ENCODE measurements at regions not wholly inside any gene's neighbourhood (a gene's known extent, or its start where the extent isn't known, plus 50 kb on each side); places are given as distances from the start of the nearest gene placed in this dataset.

DNA sequence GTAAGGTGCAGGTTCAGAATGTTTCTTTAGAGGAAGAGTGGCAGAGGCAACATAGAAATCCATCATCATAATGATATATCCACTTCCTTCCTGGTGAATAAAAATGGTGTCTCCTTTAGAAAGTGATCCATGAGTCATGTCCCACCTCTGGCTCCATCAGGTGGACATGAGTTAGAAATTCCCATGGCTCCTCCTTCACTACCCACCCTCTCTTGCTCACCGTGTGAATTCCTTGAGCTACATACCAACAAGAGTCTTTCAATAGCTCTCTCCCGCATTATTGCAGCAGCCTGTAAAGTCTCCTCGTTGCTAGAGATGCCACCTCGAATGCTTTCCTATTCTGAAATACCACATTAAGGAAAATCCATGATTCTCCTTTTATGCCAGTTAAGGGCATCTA, 317.6 kb downstream of the LNPK start:
- Histone ChIP-seq H3K4me1 (replicated peaks in 1 of 2) (no peaks in the 10 kb centered on the region), H3K27me3 (peaks cover 23% of the 10 kb centered on the region)
- intact Hi-C loops (cut with DNase I): loop anchor here (10.0 kb wide), 2 partner anchors 320 to 400 kb away; partner anchors contain the start of gene EVX2 (in 1 of the 2)

DNA sequence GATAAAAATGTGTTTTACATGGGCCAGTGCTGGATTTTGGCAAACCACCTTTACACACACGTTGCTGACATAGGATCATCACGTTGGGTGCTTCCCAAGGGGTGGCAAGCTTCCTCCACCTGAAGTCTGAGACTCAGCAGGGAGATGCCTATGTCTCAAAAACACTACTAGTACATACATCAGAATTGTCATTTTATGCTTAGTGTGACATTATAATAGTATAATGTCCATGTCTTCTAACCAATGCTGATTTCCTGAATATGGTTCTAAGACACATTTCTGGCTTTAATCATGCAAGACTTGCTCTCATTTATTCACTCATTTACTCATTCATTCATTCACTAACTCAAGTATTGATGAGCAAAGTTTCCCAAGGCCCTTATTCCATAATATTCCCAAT, 322.3 kb downstream of the LNPK start:
- no peak overlapping the region for H3K4me3 ChIP-seq
- H3K27me3 ChIP-seq: peaks cover 6% of the 10 kb centered on the region
- no peak for DNase-seq
- H3K4me1 ChIP-seq (replicated peaks in 1 of 2): no peaks in the 10 kb centered on the region
- intact Hi-C loops (cut with DNase I): loop anchor here (10.0 kb wide), 2 partner anchors 315 to 405 kb away; partner anchors contain the start of gene EVX2 (in 1 of the 2)
- H3K9me3 ChIP-seq (replicated peaks in 1 of 3): no peaks in the 10 kb centered on the region
- TF ChIP-seq, protein P1, sequence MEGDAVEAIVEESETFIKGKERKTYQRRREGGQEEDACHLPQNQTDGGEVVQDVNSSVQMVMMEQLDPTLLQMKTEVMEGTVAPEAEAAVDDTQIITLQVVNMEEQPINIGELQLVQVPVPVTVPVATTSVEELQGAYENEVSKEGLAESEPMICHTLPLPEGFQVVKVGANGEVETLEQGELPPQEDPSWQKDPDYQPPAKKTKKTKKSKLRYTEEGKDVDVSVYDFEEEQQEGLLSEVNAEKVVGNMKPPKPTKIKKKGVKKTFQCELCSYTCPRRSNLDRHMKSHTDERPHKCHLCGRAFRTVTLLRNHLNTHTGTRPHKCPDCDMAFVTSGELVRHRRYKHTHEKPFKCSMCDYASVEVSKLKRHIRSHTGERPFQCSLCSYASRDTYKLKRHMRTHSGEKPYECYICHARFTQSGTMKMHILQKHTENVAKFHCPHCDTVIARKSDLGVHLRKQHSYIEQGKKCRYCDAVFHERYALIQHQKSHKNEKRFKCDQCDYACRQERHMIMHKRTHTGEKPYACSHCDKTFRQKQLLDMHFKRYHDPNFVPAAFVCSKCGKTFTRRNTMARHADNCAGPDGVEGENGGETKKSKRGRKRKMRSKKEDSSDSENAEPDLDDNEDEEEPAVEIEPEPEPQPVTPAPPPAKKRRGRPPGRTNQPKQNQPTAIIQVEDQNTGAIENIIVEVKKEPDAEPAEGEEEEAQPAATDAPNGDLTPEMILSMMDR (IDR thresholded peaks at IDR 0.05): no peak
- no peak for TF ChIP-seq POLR2A (IDR thresholded peaks at IDR 0.05)
- WGBS, 4 donors: 52 to 93% (median 73%) methylated on average over 2 of the region's 2 CpGs
- no peaks in the 10 kb centered on the region for H3K36me3 ChIP-seq (replicated peaks in 1 of 2)
- no peak overlapping the region for H3K27ac ChIP-seq

More for the DNA sequence above, 317.6 kb downstream of the LNPK start:
- Histone ChIP-seq H3K27ac (no peak overlapping the region), H3K36me3 (replicated peaks in 1 of 2) (no peaks in the 10 kb centered on the region), H3K9me3 (replicated peaks in 1 of 3) (no peaks in the 10 kb centered on the region), H3K4me3 (no peak overlapping the region)
- TF ChIP-seq POLR2A (IDR thresholded peaks at IDR 0.05): no peak
- TF ChIP-seq, protein P1 (IDR thresholded peaks at IDR 0.05): no peak
- DNase-seq: no peak
- WGBS, 4 donors: 57 to 77% (median 70%) methylated on average over 4 of the region's 4 CpGs

DNA sequence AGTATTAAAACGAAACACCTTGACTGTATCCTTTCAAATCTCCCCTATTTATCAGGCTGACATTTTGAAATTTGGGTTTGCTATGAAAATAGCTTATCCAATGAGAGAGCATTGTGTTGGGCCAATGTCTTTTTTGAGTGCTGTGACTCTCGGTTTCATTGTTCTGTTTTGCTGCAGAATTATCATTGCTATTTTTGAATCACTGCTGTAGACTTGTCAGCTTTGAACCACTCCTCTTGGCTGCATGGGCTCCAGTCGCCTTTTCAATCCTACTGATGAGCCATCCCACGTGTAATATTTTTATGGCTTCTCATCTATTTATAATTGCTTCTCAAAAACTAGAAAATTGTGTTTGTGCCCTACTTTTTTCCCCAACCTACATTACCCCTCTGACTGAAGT, 322.8 kb downstream of the LNPK start:
- TF ChIP-seq POLR2A (IDR thresholded peaks at IDR 0.05): no peak
- TF ChIP-seq, protein P1 (IDR thresholded peaks at IDR 0.05): no peak
- no peak for DNase-seq
- H3K4me1 ChIP-seq (replicated peaks in 1 of 2): no peaks in the 10 kb centered on the region
- intact Hi-C loops (cut with DNase I): no loop called here
- H3K4me3 ChIP-seq: no peak overlapping the region
- 71 to 80% (median 73%) methylated on average over 4 of the region's 4 CpGs for WGBS, 4 donors
- H3K36me3 ChIP-seq (replicated peaks in 1 of 2): no peaks in the 10 kb centered on the region
- peaks cover 1% of the 10 kb centered on the region for H3K27me3 ChIP-seq
- no peaks in the 10 kb centered on the region for H3K9me3 ChIP-seq (replicated peaks in 1 of 3)
- no peak overlapping the region for H3K27ac ChIP-seq

DNA sequence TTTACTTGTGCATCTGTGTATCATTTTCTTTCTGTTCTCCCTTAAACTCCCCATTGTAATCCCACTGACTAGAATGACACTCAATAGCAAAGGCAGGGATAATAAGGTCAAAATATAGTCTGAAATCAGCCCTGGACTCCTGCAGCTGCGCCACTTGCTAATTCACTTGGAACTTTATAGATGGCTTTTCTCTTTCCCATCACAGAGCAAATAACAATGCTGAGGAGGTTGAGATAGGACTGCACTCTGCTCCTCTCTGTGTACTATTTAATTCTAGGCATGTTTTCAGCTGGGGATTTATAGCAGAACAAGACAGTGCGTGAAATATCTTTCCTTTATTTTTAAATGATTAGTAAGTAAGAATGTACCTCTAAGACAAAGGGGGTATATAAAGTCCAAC, 324.2 kb downstream of the LNPK start:
- WGBS, 4 donors: 79 to 92% (median 89%) methylated on average over 2 of the region's 2 CpGs
- intact Hi-C loops (cut with DNase I): no loop called here

More for the DNA sequence above, 324.2 kb downstream of the LNPK start:
- Histone ChIP-seq H3K4me3 (no peak overlapping the region), H3K9me3 (replicated peaks in 1 of 3) (no peaks in the 10 kb centered on the region), H3K4me1 (replicated peaks in 1 of 2) (no peaks in the 10 kb centered on the region), H3K27ac (no peak overlapping the region), H3K36me3 (replicated peaks in 1 of 2) (no peaks in the 10 kb centered on the region), H3K27me3 (no peaks in the 10 kb centered on the region)
- no peak for TF ChIP-seq POLR2A (IDR thresholded peaks at IDR 0.05)
- TF ChIP-seq, protein P1 (IDR thresholded peaks at IDR 0.05): no peak
- no peak for DNase-seq
